SU-DHL-6 (cell line): ENCODE measurements at regions not wholly inside any gene's neighbourhood (a gene's known extent, or its start where the extent isn't known, plus 50 kb on each side); places are given as distances from the start of the nearest gene placed in this dataset.

Experiments
- EZH2phosphoT487 ChIP-seq: fragments of 200-600 bp; sonication (generic), shearing (Covaris generic); conservative IDR thresholded peaks from 2 replicates; pipeline ENCODE4 v1.6.1; 2018; ENCODE audit warnings: mild to moderate bottlenecking, antibody characterized with exemption, low read length, moderate library complexity, mixed read lengths
- TF ChIP-seq, protein P1 (sequence below): fragments of 200-600 bp; sonication (generic); IDR thresholded peaks from one replicate; pipeline ENCODE4 v1.5.1; 2017; ENCODE audit warnings: antibody characterized with exemption, mild to moderate bottlenecking, low read length, moderate library complexity; ENCODE audit not compliant: insufficient read depth, poor library complexity, severe bottlenecking

DNA sequence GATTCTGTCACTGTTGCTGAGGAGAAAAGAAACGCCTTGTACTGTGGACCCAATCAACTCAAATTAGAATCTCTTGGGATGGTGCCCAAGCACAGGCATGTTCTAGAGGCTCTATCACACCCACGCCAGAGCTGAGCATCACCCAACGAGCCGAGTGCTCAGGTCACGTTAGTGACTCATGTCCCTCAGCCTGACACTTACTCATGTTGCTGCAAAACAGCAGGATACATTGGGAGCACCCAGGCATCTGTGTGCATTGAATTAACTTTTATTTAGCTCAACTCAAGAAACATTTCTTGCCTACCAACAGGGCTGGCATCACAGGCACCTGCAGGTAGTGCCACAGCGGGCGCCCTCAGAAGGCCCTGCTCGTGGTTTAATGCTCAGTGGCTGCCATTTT lies 149.8 kb downstream of the ETS2 start:
- TF ChIP-seq, protein P1, sequence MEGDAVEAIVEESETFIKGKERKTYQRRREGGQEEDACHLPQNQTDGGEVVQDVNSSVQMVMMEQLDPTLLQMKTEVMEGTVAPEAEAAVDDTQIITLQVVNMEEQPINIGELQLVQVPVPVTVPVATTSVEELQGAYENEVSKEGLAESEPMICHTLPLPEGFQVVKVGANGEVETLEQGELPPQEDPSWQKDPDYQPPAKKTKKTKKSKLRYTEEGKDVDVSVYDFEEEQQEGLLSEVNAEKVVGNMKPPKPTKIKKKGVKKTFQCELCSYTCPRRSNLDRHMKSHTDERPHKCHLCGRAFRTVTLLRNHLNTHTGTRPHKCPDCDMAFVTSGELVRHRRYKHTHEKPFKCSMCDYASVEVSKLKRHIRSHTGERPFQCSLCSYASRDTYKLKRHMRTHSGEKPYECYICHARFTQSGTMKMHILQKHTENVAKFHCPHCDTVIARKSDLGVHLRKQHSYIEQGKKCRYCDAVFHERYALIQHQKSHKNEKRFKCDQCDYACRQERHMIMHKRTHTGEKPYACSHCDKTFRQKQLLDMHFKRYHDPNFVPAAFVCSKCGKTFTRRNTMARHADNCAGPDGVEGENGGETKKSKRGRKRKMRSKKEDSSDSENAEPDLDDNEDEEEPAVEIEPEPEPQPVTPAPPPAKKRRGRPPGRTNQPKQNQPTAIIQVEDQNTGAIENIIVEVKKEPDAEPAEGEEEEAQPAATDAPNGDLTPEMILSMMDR, result no peak
- no peak for TF ChIP-seq EZH2phosphoT487
